ENCODE measurements at regions not wholly inside any gene's neighbourhood (a gene's known extent, or its start where the extent isn't known, plus 50 kb on each side); places are given as distances from the start of the nearest gene placed in this dataset.

GRCh38 chr7:85512790-85513189, 325.9 kb upstream of the SEMA3D start:
- no peak for TF ChIP-seq CTCF (IDR thresholded peaks at IDR 0.05; ENCODE audit: borderline replicate concordance, insufficient read depth, low read depth, low read length)
- H3K4me3 ChIP-seq (ENCODE audit: low read depth, low read length), result no peak overlapping the region

GRCh38 chr7:85510287-85510686, 323.4 kb upstream of the SEMA3D start:
- TF ChIP-seq CTCF (IDR thresholded peaks at IDR 0.05; ENCODE audit: borderline replicate concordance, insufficient read depth, low read depth, low read length), result no peak
- H3K4me3 ChIP-seq (ENCODE audit: low read depth, low read length), result no peak overlapping the region

- H3K4me3 ChIP-seq (ENCODE audit: low read depth, low read length), result no peak overlapping the region
- no peak for TF ChIP-seq CTCF (IDR thresholded peaks at IDR 0.05; ENCODE audit: borderline replicate concordance, insufficient read depth, low read depth, low read length)
Observed at GRCh38 chr7:85509476-85509875, 322.6 kb upstream of the SEMA3D start.

- no peak overlapping the region for H3K4me3 ChIP-seq (ENCODE audit: low read depth, low read length)
- no peak for TF ChIP-seq CTCF (IDR thresholded peaks at IDR 0.05; ENCODE audit: borderline replicate concordance, insufficient read depth, low read depth, low read length)
Observed at GRCh38 chr7:85508642-85509410, 322.0 kb upstream of the SEMA3D start.

- TF ChIP-seq CTCF (IDR thresholded peaks at IDR 0.05; ENCODE audit: borderline replicate concordance, insufficient read depth, low read depth, low read length), result no peak
Observed at GRCh38 chr7:85498031-85498430, 311.2 kb upstream of the SEMA3D start.

GRCh38 chr7:85489498-85489897, 302.6 kb upstream of the SEMA3D start:
- no peak overlapping the region for H3K4me3 ChIP-seq (ENCODE audit: low read depth, low read length)
- TF ChIP-seq CTCF (IDR thresholded peaks at IDR 0.05; ENCODE audit: borderline replicate concordance, insufficient read depth, low read depth, low read length), result no peak

More at GRCh38 chr7:85498031-85498430, 311.2 kb upstream of the SEMA3D start:
- no peak overlapping the region for H3K4me3 ChIP-seq (ENCODE audit: low read depth, low read length)

GRCh38 chr7:85488406-85488805, 301.6 kb upstream of the SEMA3D start:
- TF ChIP-seq CTCF (IDR thresholded peaks at IDR 0.05; ENCODE audit: borderline replicate concordance, insufficient read depth, low read depth, low read length), result no peak

More at GRCh38 chr7:85488406-85488805, 301.6 kb upstream of the SEMA3D start:
- H3K4me3 ChIP-seq (ENCODE audit: low read depth, low read length), result no peak overlapping the region

Measured in GM12875 (cell line).